ENCODE measurements at regions not wholly inside any gene's neighbourhood (a gene's known extent, or its start where the extent isn't known, plus 50 kb on each side); places are given as distances from the start of the nearest gene placed in this dataset.

GRCh38 chr7:46763344-46763743, 818.6 kb downstream of the TNS3 start:
- intact Hi-C loops (cut with micrococcal nuclease; ENCODE audit: unreplicated experiment) (no loop called here), in situ Hi-C loops (cut with MboI) (no loop called here)
- no peak for FAIRE-seq
- no peak for ATAC-seq
- Histone ChIP-seq H3K4me1 (ENCODE audit: control insufficient read depth, insufficient read depth, low read length) (no peaks in the 10 kb centered on the region), H3K4me2 (ENCODE audit: control insufficient read depth, insufficient read depth) (no peak overlapping the region), H3K9ac (ENCODE audit: control insufficient read depth, insufficient read depth, low read length) (no peak overlapping the region), H3K27me3 (replicated peaks in 1 of 2; ENCODE audit: control insufficient read depth in 2 of 2, insufficient read depth in 2 of 2, low read length in 1 of 2) (no peaks in the 10 kb centered on the region), H3K36me3 (ENCODE audit: control insufficient read depth in 2 of 2, insufficient read depth in 2 of 2, low read length in 1 of 2) (no peaks in the 10 kb centered on the region), H4K20me1 (ENCODE audit: control insufficient read depth, insufficient read depth) (no peaks in the 10 kb centered on the region), H2AFZ (ENCODE audit: control insufficient read depth, low read depth, low read length) (no peak overlapping the region), H3K79me2 (ENCODE audit: control insufficient read depth, insufficient read depth, low read length) (no peaks in the 10 kb centered on the region), H3K27ac (ENCODE audit: control insufficient read depth, insufficient read depth) (no peak overlapping the region), H3K9me3 (replicated peaks; ENCODE audit: control insufficient read depth, insufficient read depth, low read length) (no peaks in the 10 kb centered on the region; the same call in 2 of the 3 replicates), H3K4me3 (no peak overlapping the region)
- ChIA-PET RAD21 (ENCODE audit: unreplicated experiment) (no interaction called here), POLR2A (interaction anchor here (0.6 kb wide), 1 partner anchor 66 kb away, joined by 4 read pairs; no protein-coding TSS in a partner anchor), CTCF (interaction anchor here (0.5 kb wide), 1 partner anchor 654 kb away, joined by 3 read pairs; no protein-coding TSS in a partner anchor), SMC1A (ENCODE audit: uncharacterized antibody, unreplicated experiment) (interaction anchor here (1.3 kb wide), 1 partner anchor 12 kb away, joined by 5 read pairs; no protein-coding TSS in a partner anchor)
- TF ChIP-seq PRDM15 (CRISPR knock-in tag; IDR thresholded peaks at IDR 0.05) (no peak), BACH1 (IDR thresholded peaks at IDR 0.05; ENCODE audit: borderline replicate concordance) (no peak), BCL3 (IDR thresholded peaks at IDR 0.05; ENCODE audit: borderline replicate concordance, insufficient read depth, low read depth, low read length, poor library complexity, severe bottlenecking) (no peak), WRNIP1 (IDR thresholded peaks at IDR 0.05; ENCODE audit: borderline replicate concordance, low read depth, low read length) (no peak), NBN (IDR thresholded peaks at IDR 0.05) (no peak), HDAC2 (IDR thresholded peaks at IDR 0.05) (no peak), DPF2 (IDR thresholded peaks at IDR 0.05) (no peak), CUX1 (IDR thresholded peaks at IDR 0.05; ENCODE audit: insufficient replicate concordance, low read depth, low read length) (no peak), ESRRA (IDR thresholded peaks at IDR 0.05; ENCODE audit: low read length) (no peak), YY1 (IDR thresholded peaks at IDR 0.05; ENCODE audit: low read depth, low read length) (no peak)
- no peak for DNase-seq (ENCODE audit: low read depth, low spot score)
- 0% methylated on average over 3 of the region's 3 CpGs for WGBS (ENCODE audit: insufficient coverage, insufficient replicate concordance, low lambda C conversion rate, missing lambda C conversion rate)
- no TSS peak for BruUV-seq (replicated peaks)
